ENCODE measurements at regions not wholly inside any gene's neighbourhood (a gene's known extent, or its start where the extent isn't known, plus 50 kb on each side); places are given as distances from the start of the nearest gene placed in this dataset.

DNA sequence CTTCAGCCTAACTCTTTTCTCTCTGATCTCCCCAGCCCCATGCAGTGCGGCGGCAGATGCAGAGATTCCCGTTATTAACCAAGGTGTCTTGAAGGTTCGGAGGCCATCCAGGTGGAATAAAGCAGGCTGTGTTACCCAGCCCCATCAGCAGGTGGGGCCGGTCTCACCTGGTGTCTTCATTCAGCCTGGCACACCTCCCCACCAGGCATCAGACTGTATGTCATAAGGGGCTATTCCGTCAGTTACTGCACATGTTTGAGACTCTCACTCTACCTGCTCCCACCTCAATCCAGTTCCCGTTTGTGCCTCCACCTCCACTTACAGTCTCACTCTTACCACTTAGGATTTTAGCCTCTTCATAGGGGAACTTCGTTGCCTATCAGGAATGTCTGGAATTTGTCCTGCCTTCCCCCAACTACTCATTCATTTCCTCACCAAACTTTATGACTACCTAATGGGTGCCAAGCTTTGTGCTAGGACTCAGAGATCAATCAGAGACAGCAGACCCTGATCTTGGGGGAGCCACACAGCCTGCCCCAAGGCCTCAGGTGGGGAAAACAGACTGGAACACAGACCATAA lies 170.2 kb downstream of the PLPP3 start:
- in situ Hi-C loops (cut with MboI), result no loop called here
- DNase-seq (ENCODE audit: low read depth, low spot score) (no peak), FAIRE-seq (peak; percentile 35)

More for the DNA sequence above, 170.2 kb downstream of the PLPP3 start:
- no peak overlapping the region for H2AFZ ChIP-seq (ENCODE audit: control insufficient read depth, low read depth, low read length)
- SMC1A ChIA-PET (ENCODE audit: uncharacterized antibody, unreplicated experiment), result interaction anchor here (0.7 to 14.2 kb wide), 32 partner anchors 9 to 342 kb away, joined by 3 to 154 read pairs (median 5); partner anchors contain the start of gene PLPP3
- RAD21 ChIA-PET (ENCODE audit: unreplicated experiment), result interaction anchor here (0.8 to 7.7 kb wide), 20 partner anchors 13 to 280 kb away, joined by 3 to 146 read pairs (median 4); partner anchors contain the start of gene PLPP3
- H3K9ac ChIP-seq (ENCODE audit: control insufficient read depth, insufficient read depth, low read length), result no peak overlapping the region
- no peaks in the 10 kb centered on the region for H3K36me3 ChIP-seq (ENCODE audit: control insufficient read depth in 2 of 2, insufficient read depth in 2 of 2, low read length in 1 of 2)
- H3K4me3 ChIP-seq, result no peak overlapping the region
- intact Hi-C loops (cut with micrococcal nuclease; ENCODE audit: unreplicated experiment), result loop anchor here (1.0 to 5.0 kb wide), 3 partner anchors 165 to 707 kb away; no protein-coding TSS in a partner anchor
- CTCF ChIA-PET, result interaction anchor here (0.7 to 12.9 kb wide), 26 partner anchors 11 to 170 kb away, joined by 3 to 257 read pairs (median 3); partner anchors contain the start of gene PLPP3
- no peak overlapping the region for H3K27ac ChIP-seq (ENCODE audit: control insufficient read depth, insufficient read depth)
- H3K9me3 ChIP-seq (replicated peaks; ENCODE audit: control insufficient read depth, insufficient read depth, low read length), result no peaks in the 10 kb centered on the region
- 24% methylated on average over 8 of the region's 8 CpGs for WGBS (ENCODE audit: insufficient coverage, insufficient replicate concordance, low lambda C conversion rate, missing lambda C conversion rate)
- no peaks in the 10 kb centered on the region for H4K20me1 ChIP-seq (ENCODE audit: control insufficient read depth, insufficient read depth)
- H3K27me3 ChIP-seq (replicated peaks in 1 of 2; ENCODE audit: control insufficient read depth in 2 of 2, insufficient read depth in 2 of 2, low read length in 1 of 2), result no peaks in the 10 kb centered on the region
- no TSS peak for BruUV-seq (replicated peaks)
- H3K79me2 ChIP-seq (ENCODE audit: control insufficient read depth, insufficient read depth, low read length), result no peaks in the 10 kb centered on the region
- POLR2A ChIA-PET, result interaction anchor here (0.6 to 1.5 kb wide), 5 partner anchors 61 to 288 kb away, joined by 3 read pairs; no protein-coding TSS in a partner anchor
- no peak overlapping the region for H3K4me2 ChIP-seq (ENCODE audit: control insufficient read depth, insufficient read depth)
- TF ChIP-seq RFX5 (IDR thresholded peaks at IDR 0.05; ENCODE audit: low read depth, low read length), result no peak
- no peak for TF ChIP-seq EP300 (IDR thresholded peaks at IDR 0.05; ENCODE audit: borderline replicate concordance in 1 of 2, control insufficient read depth in 1 of 2, low read depth in 2 of 2, low read length in 2 of 2)
- peak; percentile 49 to 53 (median 52); a peak in 5 of 6 replicates for TF ChIP-seq CTCF (IDR thresholded peaks at IDR 0.05 in 2 of 3, conservative IDR thresholded peaks at IDR 0.05 in 1 of 3; ENCODE audit: control insufficient read depth in 2 of 3, extremely low read depth in 1 of 3, insufficient read depth in 1 of 3, low read depth in 3 of 3, low read length in 3 of 3)
- TF ChIP-seq BHLHE40 (IDR thresholded peaks at IDR 0.05; ENCODE audit: borderline replicate concordance in 1 of 2, low read depth in 2 of 2, low read length in 1 of 2), result 0 out of 4 replicates have a peak, but pooled peaks of 1 of the 2 experiments have one; percentile 4
- TF ChIP-seq POLR2AphosphoS2 (IDR thresholded peaks at IDR 0.05; ENCODE audit: low read depth, low read length), result no peak
- TF ChIP-seq IKZF1 (conservative IDR thresholded peaks at IDR 0.05), result 0 out of 2 replicates have a peak, but pooled peaks have one; percentile 27
- TF ChIP-seq IRF3 (IDR thresholded peaks at IDR 0.05), result no peak
- TF ChIP-seq NFIC (IDR thresholded peaks at IDR 0.05; ENCODE audit: low read depth, low read length), result no peak
- peak; percentile 44 for TF ChIP-seq RAD21 (IDR thresholded peaks at IDR 0.05; ENCODE audit: insufficient read depth, low read depth, low read length)
- TF ChIP-seq ZNF217 (IDR thresholded peaks at IDR 0.05), result no peak
- peak; percentile 55; the same call in 1 of the 2 replicates for TF ChIP-seq SMC3 (IDR thresholded peaks at IDR 0.05; ENCODE audit: borderline replicate concordance, low read length)
- no peaks in the 10 kb centered on the region for H3K4me1 ChIP-seq (ENCODE audit: control insufficient read depth, insufficient read depth, low read length)
- ATAC-seq, result peak; percentile 79
